Panc1 (cell line): ENCODE measurements at regions not wholly inside any gene's neighbourhood (a gene's known extent, or its start where the extent isn't known, plus 50 kb on each side); places are given as distances from the start of the nearest gene placed in this dataset.

Experiments used
- ATAC-seq: fragments of 200-7000 bp; cut with Tn5 transposase; 2 replicates; pipeline ENCODE4 v1.9.1; 2020; ENCODE audit warnings: mild to moderate bottlenecking, moderate library complexity
- BruUV-seq: library from RNA; stranded (reverse); fragments of 400-500 nt; replicated peaks from 2 replicates; lab custom pipeline; 2021; lab: Mats Ljungman, UMichigan
- CTCF ChIA-PET: fragments of 300-600 bp; sonication (Branson Sonifier 250); formaldehyde crosslinking; loops from one replicate; lab custom pipeline; 2022; ENCODE audit warnings: antibody characterized with exemption; lab: Charles Lee
- POLR2A ChIA-PET: fragments of 300-600 bp; sonication (Branson Sonifier 250); formaldehyde crosslinking; loops from one replicate; lab custom pipeline; 2022; ENCODE audit warnings: antibody characterized with exemption; lab: Charles Lee
- DNase-seq: peaks from one replicate; pipeline ENCODE4 v3.0.0-alpha.2; 2010; ENCODE audit warnings: low read depth, low spot score
- H3K27ac ChIP-seq: 2 replicates; pipeline ENCODE4 v1.5.1; 2011; ENCODE audit warnings: mild to moderate bottlenecking, low read length, inconsistent platforms
- H3K27me3 ChIP-seq: fragments of 200-500 bp; sonication (Bioruptor generic); 2 replicates; pipeline ENCODE4 v1.6.0; 2014; ENCODE audit warnings: low read length, inconsistent platforms; ENCODE audit not compliant: control insufficient read depth, insufficient read depth
- H3K36me3 ChIP-seq: fragments of 200-500 bp; sonication (Bioruptor generic); 2 replicates; pipeline ENCODE4 v1.5.1; 2014; ENCODE audit warnings: inconsistent platforms, mild to moderate bottlenecking, low read length, moderate library complexity; ENCODE audit not compliant: control insufficient read depth, insufficient read depth
- H3K4me1 ChIP-seq: 2 replicates; pipeline ENCODE4 v1.5.1; 2011; ENCODE audit warnings: inconsistent platforms, mild to moderate bottlenecking, low read length, moderate library complexity; ENCODE audit not compliant: control insufficient read depth, insufficient read depth
- H3K4me3 ChIP-seq, 2 experiments: 2 replicates each; pipeline ENCODE4 v1.5.1; 2011 to 2012; ENCODE audit warnings: low read depth in 2 of 2, low read length in 2 of 2, mild to moderate bottlenecking in 2 of 2, inconsistent platforms in 1 of 2, moderate library complexity in 1 of 2
- H3K9me3 ChIP-seq: fragments of 200-500 bp; sonication (Bioruptor generic); 2 replicates; pipeline ENCODE4 v1.5.1; 2014; ENCODE audit warnings: low read depth, mild to moderate bottlenecking, inconsistent platforms, low read length, moderate library complexity; ENCODE audit not compliant: control insufficient read depth, insufficient read depth
- CTCF ChIP-seq: fragments of 450-650 bp; IDR thresholded peaks from 2 replicates; pipeline ENCODE4 v1.5.1; 2017; ENCODE audit warnings: mild to moderate bottlenecking
- POLR2AphosphoS5 ChIP-seq: IDR thresholded peaks from 2 replicates; pipeline ENCODE4 v1.6.1; 2012; ENCODE audit warnings: mild to moderate bottlenecking, low read depth, low read length, moderate library complexity
- SIN3A ChIP-seq: IDR thresholded peaks from 2 replicates; pipeline ENCODE4 v1.6.1; 2012; ENCODE audit warnings: low read depth, mild to moderate bottlenecking, low read length, moderate library complexity, borderline replicate concordance; ENCODE audit not compliant: insufficient read depth
- TCF7L2 ChIP-seq: IDR thresholded peaks from 2 replicates; pipeline ENCODE4 v1.6.1; 2011; ENCODE audit warnings: mild to moderate bottlenecking, low read depth, low read length, inconsistent platforms
- in situ Hi-C: cut with HindIII; loops from 2 replicates; pipeline ENCODE4 v1.10.0; 2016; ENCODE audit warnings: low sequenced_read_pairs, low pct_unique_long_range_greater_than_20kb
- intact Hi-C: fragments of 100-400 bp; cut with micrococcal nuclease; formaldehyde crosslinking; loops from one replicate; pipeline ENCODE4 v1.10.0; 2022; ENCODE audit not compliant: unreplicated experiment
- TF ChIP-seq, protein P1 (sequence below), 2 experiments: IDR thresholded peaks; 2 replicates each; pipeline ENCODE4 v1.6.1; 2011 to 2012; ENCODE audit warnings: low read depth in 2 of 2, control low read depth in 1 of 2, low read length in 1 of 2, mild to moderate bottlenecking in 1 of 2, moderate library complexity in 1 of 2; ENCODE audit not compliant: insufficient read depth in 1 of 2

GRCh38 chr5:104052558-104053352 is 490.2 kb upstream of the NUDT12 start:
- intact Hi-C loops = no loop called here
- no peaks in the 10 kb centered on the region for H3K9me3 ChIP-seq
- DNase-seq (no peak), ATAC-seq (no peak)
- H3K4me1 ChIP-seq = no peaks in the 10 kb centered on the region
- ChIA-PET POLR2A (no interaction called here), CTCF (interaction anchor here (0.6 kb wide), 1 partner anchor 245 kb away, joined by 3 read pairs; no protein-coding TSS in a partner anchor)
- H3K27ac ChIP-seq = no peak overlapping the region
- H3K36me3 ChIP-seq = no peaks in the 10 kb centered on the region
- no peaks in the 10 kb centered on the region for H3K27me3 ChIP-seq
- BruUV-seq = no TSS peak
- H3K4me3 ChIP-seq = no peak overlapping the region
- in situ Hi-C loops = no loop called here
- TF ChIP-seq, protein P1, sequence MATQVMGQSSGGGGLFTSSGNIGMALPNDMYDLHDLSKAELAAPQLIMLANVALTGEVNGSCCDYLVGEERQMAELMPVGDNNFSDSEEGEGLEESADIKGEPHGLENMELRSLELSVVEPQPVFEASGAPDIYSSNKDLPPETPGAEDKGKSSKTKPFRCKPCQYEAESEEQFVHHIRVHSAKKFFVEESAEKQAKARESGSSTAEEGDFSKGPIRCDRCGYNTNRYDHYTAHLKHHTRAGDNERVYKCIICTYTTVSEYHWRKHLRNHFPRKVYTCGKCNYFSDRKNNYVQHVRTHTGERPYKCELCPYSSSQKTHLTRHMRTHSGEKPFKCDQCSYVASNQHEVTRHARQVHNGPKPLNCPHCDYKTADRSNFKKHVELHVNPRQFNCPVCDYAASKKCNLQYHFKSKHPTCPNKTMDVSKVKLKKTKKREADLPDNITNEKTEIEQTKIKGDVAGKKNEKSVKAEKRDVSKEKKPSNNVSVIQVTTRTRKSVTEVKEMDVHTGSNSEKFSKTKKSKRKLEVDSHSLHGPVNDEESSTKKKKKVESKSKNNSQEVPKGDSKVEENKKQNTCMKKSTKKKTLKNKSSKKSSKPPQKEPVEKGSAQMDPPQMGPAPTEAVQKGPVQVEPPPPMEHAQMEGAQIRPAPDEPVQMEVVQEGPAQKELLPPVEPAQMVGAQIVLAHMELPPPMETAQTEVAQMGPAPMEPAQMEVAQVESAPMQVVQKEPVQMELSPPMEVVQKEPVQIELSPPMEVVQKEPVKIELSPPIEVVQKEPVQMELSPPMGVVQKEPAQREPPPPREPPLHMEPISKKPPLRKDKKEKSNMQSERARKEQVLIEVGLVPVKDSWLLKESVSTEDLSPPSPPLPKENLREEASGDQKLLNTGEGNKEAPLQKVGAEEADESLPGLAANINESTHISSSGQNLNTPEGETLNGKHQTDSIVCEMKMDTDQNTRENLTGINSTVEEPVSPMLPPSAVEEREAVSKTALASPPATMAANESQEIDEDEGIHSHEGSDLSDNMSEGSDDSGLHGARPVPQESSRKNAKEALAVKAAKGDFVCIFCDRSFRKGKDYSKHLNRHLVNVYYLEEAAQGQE (IDR thresholded peaks at IDR 0.05; ENCODE audit: insufficient read depth in 1 of 2, low read depth in 2 of 2, low read length in 1 of 2) = no peak
- TF ChIP-seq TCF7L2 (no peak), SIN3A (no peak), POLR2AphosphoS5 (no peak), CTCF (no peak)

- Histone ChIP-seq H3K4me3 (no peak overlapping the region), H3K36me3 (no peaks in the 10 kb centered on the region), H3K4me1 (no peaks in the 10 kb centered on the region), H3K9me3 (no peaks in the 10 kb centered on the region), H3K27ac (no peak overlapping the region), H3K27me3 (no peaks in the 10 kb centered on the region)
- ATAC-seq = no peak
- ChIA-PET POLR2A (no interaction called here), CTCF (no interaction called here)
- intact Hi-C loops (no loop called here), in situ Hi-C loops (no loop called here)
- TF ChIP-seq CTCF = no peak
- TF ChIP-seq TCF7L2 = no peak
- TF ChIP-seq, protein P1 (IDR thresholded peaks at IDR 0.05; ENCODE audit: insufficient read depth in 1 of 2, low read depth in 2 of 2, low read length in 1 of 2) = no peak
- TF ChIP-seq SIN3A = no peak
- no peak for TF ChIP-seq POLR2AphosphoS5
- no TSS peak for BruUV-seq
- DNase-seq = no peak
These were observed 487.8 kb upstream of the NUDT12 start for GRCh38 chr5:104050436-104050835.
